RWPE1 (cell line): ENCODE measurements at regions not wholly inside any gene's neighbourhood (a gene's known extent, or its start where the extent isn't known, plus 50 kb on each side); places are given as distances from the start of the nearest gene placed in this dataset.

ENCODE experiments used
- CTCF ChIA-PET: fragments of 350-600 bp; sonication (Branson Sonifier 250); formaldehyde crosslinking; extraction: SDS; loops from one replicate; lab custom pipeline; 2021; lab: Yijun Ruan, JAX
- POLR2A ChIA-PET: fragments of 400-600 bp; formaldehyde crosslinking; extraction: SDS; loops from one replicate; lab custom pipeline; 2020; ENCODE audit warnings: antibody characterized with exemption; ENCODE audit not compliant: low non-redundant PET; lab: Yijun Ruan, JAX
- DNase-seq: peaks from one replicate; pipeline ENCODE4 v3.0.0; 2012; ENCODE audit warnings: low spot score
- H3K27ac ChIP-seq: fragments of 450-650 bp; 2 replicates; pipeline ENCODE4 v1.5.1; 2017
- TF ChIP-seq, protein P1 (sequence below): fragments of 450-650 bp; conservative IDR thresholded peaks from 2 replicates; pipeline ENCODE4 v1.5.1; 2017; ENCODE audit warnings: low read depth, mild to moderate bottlenecking

DNA sequence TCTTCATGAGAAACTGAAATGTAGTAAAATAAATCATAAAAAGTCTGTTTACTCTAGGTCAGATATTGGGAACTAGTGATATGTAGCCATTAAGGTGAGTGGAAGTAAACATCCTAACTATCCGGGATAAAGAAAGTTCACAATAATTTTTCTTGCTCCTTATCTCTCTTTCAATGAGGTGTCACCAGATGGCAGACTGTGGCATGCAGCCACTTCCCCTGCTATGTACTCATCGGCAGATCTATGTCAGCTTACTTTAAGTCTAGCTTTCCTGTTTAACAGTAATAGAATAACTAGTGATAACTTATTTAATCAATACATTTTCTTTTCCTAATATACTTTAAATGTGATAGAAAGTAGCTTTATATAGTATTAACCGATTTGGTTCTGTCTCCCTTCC lies 181.9 kb downstream of the NDFIP2 start:
- no peak overlapping the region for H3K27ac ChIP-seq
- ChIA-PET POLR2A (no interaction called here), CTCF (no interaction called here)
- TF ChIP-seq, protein P1, sequence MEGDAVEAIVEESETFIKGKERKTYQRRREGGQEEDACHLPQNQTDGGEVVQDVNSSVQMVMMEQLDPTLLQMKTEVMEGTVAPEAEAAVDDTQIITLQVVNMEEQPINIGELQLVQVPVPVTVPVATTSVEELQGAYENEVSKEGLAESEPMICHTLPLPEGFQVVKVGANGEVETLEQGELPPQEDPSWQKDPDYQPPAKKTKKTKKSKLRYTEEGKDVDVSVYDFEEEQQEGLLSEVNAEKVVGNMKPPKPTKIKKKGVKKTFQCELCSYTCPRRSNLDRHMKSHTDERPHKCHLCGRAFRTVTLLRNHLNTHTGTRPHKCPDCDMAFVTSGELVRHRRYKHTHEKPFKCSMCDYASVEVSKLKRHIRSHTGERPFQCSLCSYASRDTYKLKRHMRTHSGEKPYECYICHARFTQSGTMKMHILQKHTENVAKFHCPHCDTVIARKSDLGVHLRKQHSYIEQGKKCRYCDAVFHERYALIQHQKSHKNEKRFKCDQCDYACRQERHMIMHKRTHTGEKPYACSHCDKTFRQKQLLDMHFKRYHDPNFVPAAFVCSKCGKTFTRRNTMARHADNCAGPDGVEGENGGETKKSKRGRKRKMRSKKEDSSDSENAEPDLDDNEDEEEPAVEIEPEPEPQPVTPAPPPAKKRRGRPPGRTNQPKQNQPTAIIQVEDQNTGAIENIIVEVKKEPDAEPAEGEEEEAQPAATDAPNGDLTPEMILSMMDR: no peak
- DNase-seq: no peak

DNA sequence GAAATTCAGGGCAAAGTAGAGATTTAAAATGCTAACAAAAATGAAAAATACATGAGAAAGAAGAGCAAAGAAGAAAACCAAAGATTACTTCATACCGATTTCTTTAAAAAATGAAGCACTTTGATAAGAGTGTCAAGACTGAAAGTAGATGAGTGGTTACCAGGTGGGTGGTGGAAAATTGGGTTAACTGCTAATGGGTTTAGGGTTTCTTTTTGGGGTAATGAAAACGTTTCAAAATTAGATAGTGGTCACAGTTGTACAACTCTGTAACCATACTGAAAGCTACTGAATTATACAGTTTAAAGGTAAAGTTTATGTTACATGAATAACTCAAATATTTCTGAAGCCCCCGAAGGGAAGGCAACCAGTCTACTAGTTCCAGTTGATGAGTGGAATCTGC lies 179.4 kb downstream of the NDFIP2 start:
- POLR2A ChIA-PET: no interaction called here
- no peak for DNase-seq
- no peak overlapping the region for H3K27ac ChIP-seq
- CTCF ChIA-PET: no interaction called here
- TF ChIP-seq, protein P1: no peak

- peak; percentile 11 for DNase-seq
- peak overlapping the region; percentile 93 for H3K27ac ChIP-seq
- CTCF ChIA-PET: interaction anchor here (1.0 kb wide), 1 partner anchor 37 kb away, joined by 4 read pairs; no protein-coding TSS in a partner anchor
- POLR2A ChIA-PET: no interaction called here
- TF ChIP-seq, protein P1: no peak
Observed at GRCh38 chr13:79659121-79659521, 178.2 kb downstream of the NDFIP2 start.

DNA sequence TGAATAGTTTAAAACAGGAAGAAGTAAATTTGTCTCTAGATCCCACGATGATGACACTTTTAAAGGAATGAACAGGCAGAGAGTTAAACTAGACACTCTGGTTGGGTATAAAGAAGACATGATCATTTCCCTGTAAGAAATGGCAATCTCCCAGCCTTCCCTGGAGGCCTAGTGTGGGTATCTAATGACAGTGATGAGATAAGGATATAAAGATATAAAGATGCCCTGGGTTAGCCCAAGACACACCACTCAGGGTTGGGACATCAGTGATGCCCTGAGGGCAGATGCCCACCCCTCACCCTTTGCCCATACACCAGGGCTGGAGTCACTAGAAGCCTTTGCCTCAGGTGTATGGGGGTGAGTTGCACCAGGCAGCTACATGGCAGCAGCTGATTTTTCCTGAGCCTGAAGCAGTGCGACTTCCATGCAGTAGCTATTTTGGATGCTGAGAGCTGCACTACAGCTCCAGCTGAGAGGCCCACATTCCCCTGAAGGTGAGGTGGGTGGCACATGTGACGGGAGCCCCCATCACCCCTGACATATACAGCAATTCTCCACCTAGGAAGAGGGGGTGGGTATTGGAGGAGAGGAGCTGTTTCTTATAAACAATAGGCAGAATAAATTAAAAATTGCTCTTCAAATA lies 177.5 kb downstream of the NDFIP2 start:
- TF ChIP-seq, protein P1: no peak
- DNase-seq: no peak
- ChIA-PET POLR2A (no interaction called here), CTCF (interaction anchor here (0.6 to 1.0 kb wide), 3 partner anchors 36 to 876 kb away, joined by 3 to 4 read pairs (median 4); no protein-coding TSS in a partner anchor)
- H3K27ac ChIP-seq: peak overlapping the region; percentile 93

GRCh38 chr13:79655509-79655908 lies 174.6 kb downstream of the NDFIP2 start:
- POLR2A ChIA-PET: no interaction called here
- TF ChIP-seq, protein P1: no peak
- no peak overlapping the region for H3K27ac ChIP-seq
- no peak for DNase-seq
- CTCF ChIA-PET: no interaction called here

DNA sequence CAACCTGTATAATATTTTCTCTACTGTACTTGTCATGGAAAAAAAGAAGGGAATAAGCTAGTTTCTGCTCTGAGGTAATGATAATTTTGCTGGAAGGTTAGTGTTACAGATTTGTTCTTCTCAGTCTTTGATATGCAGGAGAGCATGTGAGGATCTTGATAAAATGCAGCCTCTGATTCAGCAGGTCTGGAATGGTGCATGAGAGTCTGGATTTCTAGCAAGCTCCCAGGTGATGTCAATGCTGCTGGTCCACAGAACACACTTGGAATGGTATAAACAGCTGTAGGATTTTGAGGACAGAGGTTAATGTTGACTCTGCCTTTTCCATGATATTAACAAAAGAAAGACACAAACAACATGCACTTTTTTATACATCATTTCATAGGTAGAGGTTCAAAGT lies 173.6 kb downstream of the NDFIP2 start:
- ChIA-PET CTCF (no interaction called here), POLR2A (no interaction called here)
- H3K27ac ChIP-seq: no peak overlapping the region
- TF ChIP-seq, protein P1: no peak
- no peak for DNase-seq
